GM23338 (cell line): ENCODE measurements at regions not wholly inside any gene's neighbourhood (a gene's known extent, or its start where the extent isn't known, plus 50 kb on each side); places are given as distances from the start of the nearest gene placed in this dataset.

Source experiments
- CREB1 ChIP-seq: fragments of 250-450 bp; sonication (Bioruptor Pico); IDR thresholded peaks from 2 replicates; pipeline ENCODE4 v1.5.0; 2020; ENCODE audit warnings: low read depth, mild to moderate bottlenecking, moderate library complexity
- EZH2 ChIP-seq: fragments of 200-600 bp; sonication (generic); IDR thresholded peaks from one replicate; pipeline ENCODE4 v1.8.0; 2017; ENCODE audit warnings: antibody characterized with exemption, mild to moderate bottlenecking, low read depth; ENCODE audit not compliant: unreplicated experiment
- EZH2phosphoT487 ChIP-seq: fragments of 200-600 bp; sonication (generic); IDR thresholded peaks from one replicate; pipeline ENCODE4 v1.8.1; 2018; ENCODE audit warnings: antibody characterized with exemption; ENCODE audit not compliant: unreplicated experiment
- JUNB ChIP-seq: IDR thresholded peaks from one replicate; pipeline ENCODE4 v1.6.1; 2016; ENCODE audit warnings: antibody characterized with exemption; ENCODE audit not compliant: unreplicated experiment
- NANOG ChIP-seq: IDR thresholded peaks from 2 replicates; pipeline ENCODE4 v1.6.1; 2016; ENCODE audit warnings: antibody characterized with exemption, borderline replicate concordance
- POLR2AphosphoS5 ChIP-seq: IDR thresholded peaks from 2 replicates; pipeline ENCODE4 v1.6.1; 2016; ENCODE audit warnings: antibody characterized with exemption, low read depth
- ZNF114 ChIP-seq: fragments of 250-450 bp; sonication (Bioruptor Pico); IDR thresholded peaks from 2 replicates; pipeline ENCODE4 v1.5.0; 2020; ENCODE audit warnings: mild to moderate bottlenecking, moderate library complexity
- TF ChIP-seq, protein P1 (sequence below), 2 experiments: fragments of 200-600 bp in 1 of 2; sonication (generic) in 1 of 2; conservative IDR thresholded peaks; 2 replicates each; pipeline versions ENCODE4 v1.5.1 to v1.6.1; 2016 to 2017; ENCODE audit warnings: antibody characterized with exemption in 2 of 2, low read depth in 2 of 2, mild to moderate bottlenecking in 2 of 2, moderate library complexity in 1 of 2
- TF ChIP-seq, protein P2 (sequence below): fragments of 250-450 bp; sonication (Bioruptor Pico); IDR thresholded peaks from 2 replicates; pipeline ENCODE4 v1.5.0; 2020; ENCODE audit warnings: mild to moderate bottlenecking, moderate library complexity
- TF ChIP-seq, protein P3 (sequence below): IDR thresholded peaks from 2 replicates; pipeline ENCODE4 v1.6.1; 2016; ENCODE audit warnings: antibody characterized with exemption
- TF ChIP-seq, protein P4 (sequence below): IDR thresholded peaks from one replicate; pipeline ENCODE4 v1.6.1; 2018; ENCODE audit warnings: antibody characterized with exemption; ENCODE audit not compliant: unreplicated experiment

DNA sequence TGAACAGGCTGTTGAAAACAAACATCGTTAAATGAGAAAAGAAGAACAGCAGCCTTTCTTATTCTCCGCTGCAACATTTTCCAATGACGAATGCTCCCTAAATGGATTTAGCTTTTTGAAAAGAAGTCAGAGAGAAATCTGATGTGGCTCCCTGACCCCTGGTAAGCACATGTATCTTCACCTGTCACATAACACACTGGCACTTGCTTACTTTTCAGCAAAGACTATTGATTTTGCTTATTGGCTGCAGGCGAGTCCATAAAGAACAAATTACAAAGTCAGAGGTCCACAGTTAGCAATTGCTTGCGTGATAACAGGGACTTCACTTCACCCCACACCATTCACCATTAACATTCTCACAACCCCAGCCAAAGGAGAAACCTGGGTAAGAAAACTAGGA lies 362.8 kb downstream of the GPATCH2 start:
- TF ChIP-seq, protein P1, sequence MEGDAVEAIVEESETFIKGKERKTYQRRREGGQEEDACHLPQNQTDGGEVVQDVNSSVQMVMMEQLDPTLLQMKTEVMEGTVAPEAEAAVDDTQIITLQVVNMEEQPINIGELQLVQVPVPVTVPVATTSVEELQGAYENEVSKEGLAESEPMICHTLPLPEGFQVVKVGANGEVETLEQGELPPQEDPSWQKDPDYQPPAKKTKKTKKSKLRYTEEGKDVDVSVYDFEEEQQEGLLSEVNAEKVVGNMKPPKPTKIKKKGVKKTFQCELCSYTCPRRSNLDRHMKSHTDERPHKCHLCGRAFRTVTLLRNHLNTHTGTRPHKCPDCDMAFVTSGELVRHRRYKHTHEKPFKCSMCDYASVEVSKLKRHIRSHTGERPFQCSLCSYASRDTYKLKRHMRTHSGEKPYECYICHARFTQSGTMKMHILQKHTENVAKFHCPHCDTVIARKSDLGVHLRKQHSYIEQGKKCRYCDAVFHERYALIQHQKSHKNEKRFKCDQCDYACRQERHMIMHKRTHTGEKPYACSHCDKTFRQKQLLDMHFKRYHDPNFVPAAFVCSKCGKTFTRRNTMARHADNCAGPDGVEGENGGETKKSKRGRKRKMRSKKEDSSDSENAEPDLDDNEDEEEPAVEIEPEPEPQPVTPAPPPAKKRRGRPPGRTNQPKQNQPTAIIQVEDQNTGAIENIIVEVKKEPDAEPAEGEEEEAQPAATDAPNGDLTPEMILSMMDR (conservative IDR thresholded peaks at IDR 0.05; ENCODE audit: low read depth in 2 of 2): no peak
- TF ChIP-seq POLR2AphosphoS5 (no peak), EZH2 (no peak), EZH2phosphoT487 (no peak), CREB1 (no peak), ZNF114 (no peak), NANOG (no peak), JUNB (no peak)
- TF ChIP-seq, protein P2, sequence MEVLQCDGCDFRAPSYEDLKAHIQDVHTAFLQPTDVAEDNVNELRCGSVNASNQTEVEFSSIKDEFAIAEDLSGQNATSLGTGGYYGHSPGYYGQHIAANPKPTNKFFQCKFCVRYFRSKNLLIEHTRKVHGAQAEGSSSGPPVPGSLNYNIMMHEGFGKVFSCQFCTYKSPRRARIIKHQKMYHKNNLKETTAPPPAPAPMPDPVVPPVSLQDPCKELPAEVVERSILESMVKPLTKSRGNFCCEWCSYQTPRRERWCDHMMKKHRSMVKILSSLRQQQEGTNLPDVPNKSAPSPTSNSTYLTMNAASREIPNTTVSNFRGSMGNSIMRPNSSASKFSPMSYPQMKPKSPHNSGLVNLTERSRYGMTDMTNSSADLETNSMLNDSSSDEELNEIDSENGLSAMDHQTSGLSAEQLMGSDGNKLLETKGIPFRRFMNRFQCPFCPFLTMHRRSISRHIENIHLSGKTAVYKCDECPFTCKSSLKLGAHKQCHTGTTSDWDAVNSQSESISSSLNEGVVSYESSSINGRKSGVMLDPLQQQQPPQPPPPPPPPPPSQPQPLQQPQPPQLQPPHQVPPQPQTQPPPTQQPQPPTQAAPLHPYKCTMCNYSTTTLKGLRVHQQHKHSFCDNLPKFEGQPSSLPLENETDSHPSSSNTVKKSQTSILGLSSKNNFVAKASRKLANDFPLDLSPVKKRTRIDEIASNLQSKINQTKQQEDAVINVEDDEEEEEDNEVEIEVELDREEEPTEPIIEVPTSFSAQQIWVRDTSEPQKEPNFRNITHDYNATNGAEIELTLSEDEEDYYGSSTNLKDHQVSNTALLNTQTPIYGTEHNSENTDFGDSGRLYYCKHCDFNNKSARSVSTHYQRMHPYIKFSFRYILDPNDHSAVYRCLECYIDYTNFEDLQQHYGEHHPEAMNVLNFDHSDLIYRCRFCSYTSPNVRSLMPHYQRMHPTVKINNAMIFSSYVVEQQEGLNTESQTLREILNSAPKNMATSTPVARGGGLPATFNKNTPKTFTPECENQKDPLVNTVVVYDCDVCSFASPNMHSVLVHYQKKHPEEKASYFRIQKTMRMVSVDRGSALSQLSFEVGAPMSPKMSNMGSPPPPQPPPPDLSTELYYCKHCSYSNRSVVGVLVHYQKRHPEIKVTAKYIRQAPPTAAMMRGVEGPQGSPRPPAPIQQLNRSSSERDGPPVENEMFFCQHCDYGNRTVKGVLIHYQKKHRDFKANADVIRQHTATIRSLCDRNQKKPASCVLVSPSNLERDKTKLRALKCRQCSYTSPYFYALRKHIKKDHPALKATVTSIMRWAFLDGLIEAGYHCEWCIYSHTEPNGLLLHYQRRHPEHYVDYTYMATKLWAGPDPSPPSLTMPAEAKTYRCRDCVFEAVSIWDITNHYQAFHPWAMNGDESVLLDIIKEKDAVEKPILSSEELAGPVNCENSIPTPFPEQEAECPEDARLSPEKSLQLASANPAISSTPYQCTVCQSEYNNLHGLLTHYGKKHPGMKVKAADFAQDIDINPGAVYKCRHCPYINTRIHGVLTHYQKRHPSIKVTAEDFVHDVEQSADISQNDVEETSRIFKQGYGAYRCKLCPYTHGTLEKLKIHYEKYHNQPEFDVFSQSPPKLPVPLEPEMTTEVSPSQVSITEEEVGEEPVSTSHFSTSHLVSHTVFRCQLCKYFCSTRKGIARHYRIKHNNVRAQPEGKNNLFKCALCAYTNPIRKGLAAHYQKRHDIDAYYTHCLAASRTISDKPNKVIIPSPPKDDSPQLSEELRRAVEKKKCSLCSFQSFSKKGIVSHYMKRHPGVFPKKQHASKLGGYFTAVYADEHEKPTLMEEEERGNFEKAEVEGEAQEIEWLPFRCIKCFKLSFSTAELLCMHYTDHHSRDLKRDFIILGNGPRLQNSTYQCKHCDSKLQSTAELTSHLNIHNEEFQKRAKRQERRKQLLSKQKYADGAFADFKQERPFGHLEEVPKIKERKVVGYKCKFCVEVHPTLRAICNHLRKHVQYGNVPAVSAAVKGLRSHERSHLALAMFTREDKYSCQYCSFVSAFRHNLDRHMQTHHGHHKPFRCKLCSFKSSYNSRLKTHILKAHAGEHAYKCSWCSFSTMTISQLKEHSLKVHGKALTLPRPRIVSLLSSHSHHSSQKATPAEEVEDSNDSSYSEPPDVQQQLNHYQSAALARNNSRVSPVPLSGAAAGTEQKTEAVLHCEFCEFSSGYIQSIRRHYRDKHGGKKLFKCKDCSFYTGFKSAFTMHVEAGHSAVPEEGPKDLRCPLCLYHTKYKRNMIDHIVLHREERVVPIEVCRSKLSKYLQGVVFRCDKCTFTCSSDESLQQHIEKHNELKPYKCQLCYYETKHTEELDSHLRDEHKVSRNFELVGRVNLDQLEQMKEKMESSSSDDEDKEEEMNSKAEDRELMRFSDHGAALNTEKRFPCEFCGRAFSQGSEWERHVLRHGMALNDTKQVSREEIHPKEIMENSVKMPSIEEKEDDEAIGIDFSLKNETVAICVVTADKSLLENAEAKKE (CRISPR knock-in tag): no peak
- TF ChIP-seq, protein P3, sequence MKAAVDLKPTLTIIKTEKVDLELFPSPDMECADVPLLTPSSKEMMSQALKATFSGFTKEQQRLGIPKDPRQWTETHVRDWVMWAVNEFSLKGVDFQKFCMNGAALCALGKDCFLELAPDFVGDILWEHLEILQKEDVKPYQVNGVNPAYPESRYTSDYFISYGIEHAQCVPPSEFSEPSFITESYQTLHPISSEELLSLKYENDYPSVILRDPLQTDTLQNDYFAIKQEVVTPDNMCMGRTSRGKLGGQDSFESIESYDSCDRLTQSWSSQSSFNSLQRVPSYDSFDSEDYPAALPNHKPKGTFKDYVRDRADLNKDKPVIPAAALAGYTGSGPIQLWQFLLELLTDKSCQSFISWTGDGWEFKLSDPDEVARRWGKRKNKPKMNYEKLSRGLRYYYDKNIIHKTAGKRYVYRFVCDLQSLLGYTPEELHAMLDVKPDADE: no peak
- TF ChIP-seq, protein P4, sequence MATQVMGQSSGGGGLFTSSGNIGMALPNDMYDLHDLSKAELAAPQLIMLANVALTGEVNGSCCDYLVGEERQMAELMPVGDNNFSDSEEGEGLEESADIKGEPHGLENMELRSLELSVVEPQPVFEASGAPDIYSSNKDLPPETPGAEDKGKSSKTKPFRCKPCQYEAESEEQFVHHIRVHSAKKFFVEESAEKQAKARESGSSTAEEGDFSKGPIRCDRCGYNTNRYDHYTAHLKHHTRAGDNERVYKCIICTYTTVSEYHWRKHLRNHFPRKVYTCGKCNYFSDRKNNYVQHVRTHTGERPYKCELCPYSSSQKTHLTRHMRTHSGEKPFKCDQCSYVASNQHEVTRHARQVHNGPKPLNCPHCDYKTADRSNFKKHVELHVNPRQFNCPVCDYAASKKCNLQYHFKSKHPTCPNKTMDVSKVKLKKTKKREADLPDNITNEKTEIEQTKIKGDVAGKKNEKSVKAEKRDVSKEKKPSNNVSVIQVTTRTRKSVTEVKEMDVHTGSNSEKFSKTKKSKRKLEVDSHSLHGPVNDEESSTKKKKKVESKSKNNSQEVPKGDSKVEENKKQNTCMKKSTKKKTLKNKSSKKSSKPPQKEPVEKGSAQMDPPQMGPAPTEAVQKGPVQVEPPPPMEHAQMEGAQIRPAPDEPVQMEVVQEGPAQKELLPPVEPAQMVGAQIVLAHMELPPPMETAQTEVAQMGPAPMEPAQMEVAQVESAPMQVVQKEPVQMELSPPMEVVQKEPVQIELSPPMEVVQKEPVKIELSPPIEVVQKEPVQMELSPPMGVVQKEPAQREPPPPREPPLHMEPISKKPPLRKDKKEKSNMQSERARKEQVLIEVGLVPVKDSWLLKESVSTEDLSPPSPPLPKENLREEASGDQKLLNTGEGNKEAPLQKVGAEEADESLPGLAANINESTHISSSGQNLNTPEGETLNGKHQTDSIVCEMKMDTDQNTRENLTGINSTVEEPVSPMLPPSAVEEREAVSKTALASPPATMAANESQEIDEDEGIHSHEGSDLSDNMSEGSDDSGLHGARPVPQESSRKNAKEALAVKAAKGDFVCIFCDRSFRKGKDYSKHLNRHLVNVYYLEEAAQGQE: no peak
